Right renal pelvis (tissue), 4 donors: ENCODE measurements at regions not wholly inside any gene's neighbourhood (a gene's known extent, or its start where the extent isn't known, plus 50 kb on each side); places are given as distances from the start of the nearest gene placed in this dataset.
"Not testable (repeated sequence)": the region's sequence is repeated elsewhere in the genome, so short reads cannot be mapped to it uniquely, and the experiment has no call there.

Source experiments
- DNase-seq, 4 donors: peaks; one replicate each; pipeline ENCODE4 v3.0.0-alpha.2; 2013; ENCODE audit warnings: low read depth in 4 of 4, low spot score in 3 of 4, missing footprints in 1 of 4

DNA sequence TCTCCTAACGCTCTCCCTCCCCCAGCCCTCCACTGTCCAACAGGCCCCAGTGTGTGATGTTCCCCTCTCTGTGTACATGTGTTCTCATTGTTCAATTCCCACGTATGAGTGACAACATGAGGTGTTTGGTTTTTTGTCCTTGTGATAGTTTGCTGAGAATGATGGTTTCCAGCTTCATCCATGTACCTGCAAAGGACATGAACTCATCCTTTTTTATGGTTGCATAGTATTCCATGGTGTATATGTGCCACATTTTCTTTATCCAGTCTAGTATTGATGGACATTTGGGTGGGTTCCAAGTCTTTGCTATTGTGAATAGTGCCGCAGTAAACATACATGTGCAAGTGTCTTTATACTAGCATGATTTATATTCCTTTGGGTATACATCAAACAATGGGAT is 347.4 kb downstream of the MAGEE1 start:
- not testable (repeated sequence) for DNase-seq

DNA sequence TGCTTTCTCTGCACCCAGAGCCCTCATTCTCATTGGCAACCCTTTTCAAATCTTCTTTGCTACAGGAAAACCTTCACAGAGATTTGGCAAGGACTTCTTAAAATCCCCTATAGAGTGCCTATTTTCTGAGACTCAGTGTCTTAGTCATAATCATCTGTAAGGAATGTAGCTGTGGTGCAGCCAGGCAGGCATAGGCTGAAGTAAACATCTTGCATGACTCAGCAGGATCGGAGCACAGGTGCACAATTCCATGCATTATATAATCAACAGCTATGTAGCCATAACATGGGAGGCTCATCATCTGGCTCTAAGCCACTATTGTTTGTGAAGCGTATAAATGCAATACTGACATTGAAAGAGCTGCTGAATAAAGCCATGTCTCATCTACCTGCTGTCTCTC is 368.8 kb downstream of the MAGEE1 start:
- DNase-seq, result no peak

DNA sequence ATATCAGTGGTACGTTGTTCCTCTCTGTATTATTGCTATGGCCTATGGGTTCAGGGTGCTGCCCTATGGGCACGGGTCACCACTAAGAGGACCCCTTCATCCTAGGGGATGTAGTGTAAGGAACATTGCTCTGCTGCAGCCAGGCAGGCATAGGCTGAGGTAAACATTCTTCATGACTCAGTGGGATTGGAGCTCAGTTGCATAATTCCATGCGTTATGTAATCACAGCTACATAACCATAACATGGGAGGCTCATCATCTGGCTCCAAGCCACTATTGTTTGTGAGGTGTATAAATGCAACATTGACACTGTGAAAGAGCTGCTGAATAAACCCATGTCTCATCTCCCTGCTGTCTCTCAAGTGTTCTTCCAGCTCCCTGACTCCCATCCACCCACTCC is 375.2 kb downstream of the MAGEE1 start:
- no peak for DNase-seq

DNA sequence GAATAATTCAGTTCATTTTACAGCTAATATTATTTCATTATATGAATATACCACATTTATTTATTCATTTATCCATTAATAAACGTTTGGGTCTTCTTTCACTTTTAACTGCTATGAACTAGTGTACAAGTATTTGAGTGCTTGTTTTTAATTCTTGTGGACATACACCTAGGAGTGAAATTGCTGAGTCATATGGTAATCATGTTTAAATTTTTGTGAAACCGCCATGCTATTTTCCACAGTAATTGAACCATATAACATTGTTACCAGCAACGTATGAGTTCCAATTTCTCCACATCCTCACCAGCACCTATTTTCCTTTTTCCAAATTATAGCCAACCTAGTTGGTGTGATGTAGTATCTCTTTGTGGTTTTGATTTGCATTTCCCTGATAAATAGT is 388.2 kb downstream of the MAGEE1 start:
- no peak for DNase-seq

DNA sequence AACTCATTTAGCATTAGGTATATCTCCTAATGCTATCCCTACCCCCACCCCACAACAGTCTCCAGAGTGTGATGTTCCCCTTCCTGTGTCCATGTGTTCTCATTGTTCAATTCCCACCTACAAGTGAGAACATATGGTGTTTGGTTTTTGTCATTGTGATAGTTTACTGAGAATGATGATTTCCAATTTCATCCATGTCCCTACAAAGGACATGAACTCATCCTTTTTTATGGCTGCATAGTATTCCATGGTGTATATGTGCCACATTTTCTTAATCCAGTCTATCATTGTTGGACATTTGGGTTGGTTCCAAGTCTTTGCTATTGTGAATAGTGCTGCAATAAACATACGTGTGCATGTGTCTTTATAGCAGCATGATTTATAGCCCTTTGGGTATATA is 389.8 kb downstream of the MAGEE1 start:
- not testable (repeated sequence) for DNase-seq

DNA sequence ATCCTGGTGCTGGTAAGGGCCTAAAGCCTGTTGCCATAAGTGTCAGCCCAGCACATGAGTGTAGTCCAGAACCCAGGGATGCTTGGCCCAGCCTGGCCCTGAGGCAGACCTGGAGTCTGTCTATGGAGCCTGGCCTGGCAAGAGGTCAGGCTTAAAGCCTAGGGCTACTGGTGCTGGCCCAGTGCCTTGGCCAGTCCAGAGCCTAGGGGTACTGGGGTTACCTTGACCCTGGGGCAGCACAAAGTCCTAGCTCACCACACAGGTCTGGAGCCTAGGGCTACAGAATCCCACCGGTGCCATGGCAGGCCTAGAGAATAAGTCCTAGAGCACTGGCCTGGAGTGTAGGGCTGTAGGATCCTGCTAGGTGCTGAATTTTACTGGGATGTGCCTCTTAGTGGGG is 393.8 kb downstream of the MAGEE1 start:
- no peak for DNase-seq

DNA sequence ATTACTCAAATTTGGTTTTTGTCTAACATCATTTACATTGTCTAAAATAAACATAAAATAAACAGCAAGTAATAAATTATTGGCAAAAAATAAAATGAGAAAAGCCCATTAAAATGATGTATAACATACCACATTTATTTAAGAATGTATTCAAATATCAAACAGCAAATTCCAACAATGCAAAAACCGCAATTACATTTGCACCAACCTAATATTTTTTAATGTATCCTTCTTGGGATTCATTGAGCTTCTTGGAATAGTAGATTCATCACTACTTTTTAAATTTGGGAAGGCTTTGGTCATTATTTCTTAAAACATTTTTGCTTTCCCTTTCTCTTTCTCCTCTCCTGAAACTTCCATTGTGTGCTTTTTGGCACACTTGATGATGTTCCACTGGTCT is 400.2 kb downstream of the MAGEE1 start:
- no peak for DNase-seq

DNA sequence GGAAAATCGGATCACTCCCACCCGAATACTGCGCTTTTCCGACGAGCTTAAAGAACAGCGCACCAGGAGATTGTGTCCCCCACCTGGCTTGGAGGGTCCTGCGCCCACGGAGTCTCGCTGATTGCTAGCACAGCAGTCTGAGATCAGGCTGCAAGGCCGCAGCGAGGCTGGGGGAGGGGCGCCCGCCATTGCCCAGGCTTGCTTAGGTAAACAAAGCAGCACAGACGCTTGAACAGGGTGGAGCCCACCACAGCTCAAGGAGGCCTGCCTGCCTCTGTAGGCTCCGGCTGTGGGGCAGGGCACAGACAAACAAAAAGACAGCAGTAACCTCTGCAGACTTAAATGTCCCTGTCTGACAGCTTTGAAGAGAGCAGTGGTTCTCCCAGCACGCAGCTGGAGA is 413.4 kb downstream of the MAGEE1 start:
- DNase-seq, result not testable (repeated sequence)

DNA sequence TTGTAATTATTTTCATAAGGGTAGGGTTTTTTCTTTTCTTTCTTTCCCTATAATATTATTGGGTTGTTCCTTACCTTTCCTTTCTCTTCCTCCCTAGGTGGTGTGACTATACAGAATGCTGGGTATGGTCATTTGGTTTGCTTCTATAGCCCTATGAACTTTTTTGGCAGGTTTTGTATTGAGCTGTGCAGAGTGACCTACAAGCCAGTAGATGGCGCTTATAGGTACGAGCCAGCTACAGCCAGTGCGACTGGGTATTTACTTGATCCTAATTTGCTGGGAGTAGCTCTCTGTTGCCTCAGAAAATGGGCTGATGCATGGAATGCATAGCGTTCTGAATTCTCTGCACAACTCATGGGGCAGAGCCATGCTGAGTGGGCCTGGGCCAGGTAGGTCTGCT is 423.3 kb downstream of the MAGEE1 start:
- no peak for DNase-seq

DNA sequence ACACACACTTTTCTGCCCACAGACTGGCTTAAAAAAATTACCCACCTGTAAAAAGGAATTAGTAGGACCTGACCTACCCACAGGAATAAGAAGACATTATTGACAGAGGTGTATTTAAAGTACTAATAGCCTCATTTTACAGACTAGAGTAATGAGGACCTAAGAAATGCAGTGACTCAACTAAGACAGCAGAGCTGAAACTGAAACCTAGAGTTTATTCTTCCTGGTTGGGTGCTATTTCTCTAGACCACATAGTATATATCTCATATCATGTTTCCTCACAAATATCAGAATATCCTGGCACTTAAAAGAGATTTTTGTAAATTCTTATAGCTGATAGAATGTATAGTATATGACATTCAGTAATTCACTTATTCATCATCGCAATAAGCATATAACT is 435.0 kb downstream of the MAGEE1 start:
- DNase-seq, result no peak

DNA sequence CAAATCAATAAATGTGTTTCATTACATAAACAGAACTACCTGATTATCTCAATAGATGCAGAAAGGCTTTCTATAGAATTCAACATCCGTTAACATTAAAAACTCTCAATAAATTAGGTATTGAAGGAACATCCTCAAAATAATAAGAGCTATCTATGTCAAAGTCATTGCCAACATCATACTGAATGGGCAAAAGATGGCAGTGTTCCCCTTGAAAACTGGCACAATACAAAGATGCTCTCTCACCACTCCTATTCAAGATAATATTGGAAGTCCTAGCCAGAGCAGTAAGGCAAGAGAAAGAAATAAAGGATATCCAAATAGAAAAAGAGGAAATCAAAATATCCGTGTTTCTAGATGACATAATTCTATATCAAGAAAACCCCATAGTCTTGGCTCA is 466.4 kb downstream of the MAGEE1 start:
- no peak for DNase-seq

DNA sequence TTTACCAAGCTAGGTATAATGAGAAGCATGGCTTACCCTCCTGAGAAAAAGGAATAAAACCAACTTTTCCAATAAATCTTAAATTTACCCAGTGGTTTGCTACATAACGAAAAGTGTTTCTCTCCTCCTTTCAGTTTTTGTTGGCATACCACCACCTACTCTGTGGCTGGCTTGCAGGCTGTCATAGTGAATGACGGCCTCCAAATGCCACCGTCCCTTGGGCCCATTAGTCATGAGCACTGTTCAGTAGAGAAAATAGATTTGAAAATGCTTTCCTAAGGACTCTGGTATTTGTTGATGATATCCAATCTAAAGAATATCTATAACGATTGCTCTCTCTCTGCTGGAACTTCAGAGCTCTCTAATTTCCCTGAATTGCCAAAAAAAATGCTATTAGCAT is 488.3 kb downstream of the MAGEE1 start:
- DNase-seq, result no peak

DNA sequence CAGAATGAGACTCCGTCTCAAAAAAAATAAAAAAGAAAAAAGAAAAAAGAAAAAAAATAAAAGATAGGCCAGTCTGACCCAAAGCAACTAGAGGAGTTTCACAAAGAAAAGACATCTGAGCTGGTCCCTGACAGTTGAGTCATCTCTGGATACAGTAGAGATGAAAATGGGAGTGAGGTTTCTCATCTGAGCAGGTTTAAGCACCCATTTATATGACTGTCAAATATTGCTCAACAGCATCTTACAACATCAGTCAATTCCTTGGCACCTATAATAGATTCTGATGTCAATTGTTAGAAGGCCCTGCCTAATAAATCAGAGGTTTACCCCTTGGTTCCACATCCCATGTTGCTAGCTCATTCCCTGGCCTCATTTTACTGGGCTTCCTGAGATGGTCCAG is 490.5 kb downstream of the MAGEE1 start:
- no peak for DNase-seq

DNA sequence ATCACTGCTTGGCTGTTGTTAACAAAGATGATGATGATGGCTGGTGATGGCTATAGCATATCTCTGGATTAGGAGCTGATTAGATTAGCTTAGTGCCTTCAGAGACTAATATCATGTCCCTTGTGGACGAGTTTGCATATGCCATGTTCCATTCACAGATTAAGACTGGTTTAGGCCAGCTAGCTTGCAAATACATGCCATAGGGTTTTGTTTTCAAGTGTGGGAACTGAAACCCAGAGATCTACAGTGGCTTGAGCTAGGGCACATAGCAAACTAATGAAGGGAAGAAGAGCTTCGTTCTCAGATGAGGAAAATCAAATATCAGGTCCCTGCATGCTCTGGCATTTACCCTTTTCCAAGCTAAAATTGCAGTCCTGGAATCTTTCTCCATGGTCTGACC is 492.3 kb downstream of the MAGEE1 start:
- DNase-seq, result no peak

DNA sequence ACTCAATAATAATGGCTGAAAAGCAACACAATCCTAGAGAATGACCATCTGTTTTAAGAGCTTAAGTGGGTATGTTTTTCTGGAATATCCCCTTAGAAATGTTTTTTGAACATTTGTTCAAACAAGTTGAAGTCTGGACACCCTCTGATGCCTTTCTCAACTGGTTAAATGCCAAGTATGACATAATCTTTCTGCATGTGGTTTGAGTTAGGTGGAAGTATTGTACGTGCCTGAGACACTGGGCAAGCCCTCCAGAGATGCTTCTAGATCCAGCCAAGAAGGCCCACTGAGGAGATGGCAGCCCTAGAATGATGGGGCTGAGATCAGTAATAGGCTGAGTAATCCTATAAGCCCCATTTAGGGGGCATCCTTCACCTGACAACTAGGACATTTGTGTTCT is 493.1 kb downstream of the MAGEE1 start:
- DNase-seq, result no peak

DNA sequence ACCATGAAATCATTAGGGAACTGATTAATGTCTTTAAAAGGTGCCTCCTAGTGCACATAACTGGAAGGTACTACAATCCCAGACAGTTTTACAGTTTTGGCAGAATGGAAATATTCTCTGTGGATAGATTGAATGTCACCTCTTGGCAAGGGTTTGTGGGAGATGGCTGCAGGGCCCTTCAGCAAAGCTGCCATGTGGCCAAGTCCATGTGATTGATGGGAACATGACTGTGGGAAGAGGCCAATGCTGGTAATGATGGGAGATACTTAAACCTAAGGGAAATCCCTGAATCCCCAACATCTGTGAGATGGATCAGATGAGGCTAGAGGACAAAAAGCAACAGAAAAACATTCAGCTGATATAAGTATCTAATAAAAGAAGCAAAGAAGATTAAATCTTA is 493.7 kb downstream of the MAGEE1 start:
- DNase-seq, result no peak

DNA sequence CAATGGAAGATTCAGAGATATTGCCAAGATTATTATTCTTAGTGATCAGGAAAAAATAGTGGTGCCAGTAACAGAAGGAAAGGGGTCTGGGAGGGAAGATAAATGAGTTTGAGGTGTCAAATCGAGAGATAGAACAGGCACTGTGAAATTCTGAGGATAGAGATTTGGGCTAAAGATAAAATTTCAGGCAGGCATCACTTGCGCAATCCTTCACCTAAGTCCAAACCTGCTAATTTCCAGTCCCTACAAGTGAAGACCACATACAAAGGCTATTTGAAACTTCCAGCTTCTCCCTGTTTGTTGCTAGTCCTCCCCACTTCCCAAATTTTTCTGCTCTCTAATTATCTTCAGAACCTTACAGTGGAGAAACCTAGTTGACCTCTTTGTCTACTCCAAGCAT is 494.6 kb downstream of the MAGEE1 start:
- DNase-seq, result no peak

DNA sequence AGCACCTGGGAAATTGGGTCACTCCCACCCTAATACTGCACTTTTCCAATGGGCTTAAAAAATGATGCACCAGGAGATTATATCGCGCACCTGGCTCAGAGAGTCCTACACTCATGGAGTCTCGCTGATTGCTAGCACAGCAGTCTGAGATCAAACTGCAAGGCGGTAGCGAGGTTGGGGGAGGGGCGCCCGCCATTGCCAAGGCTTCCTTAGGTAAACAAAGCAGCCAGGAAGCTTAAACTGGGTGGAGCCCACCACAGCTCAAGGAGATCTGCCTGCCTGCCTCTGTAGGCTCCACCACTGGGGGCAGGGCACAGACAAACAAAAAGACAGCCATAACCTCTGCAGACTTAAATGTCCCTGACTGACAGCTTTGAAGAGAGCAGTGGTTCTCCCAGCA is 497.1 kb downstream of the MAGEE1 start:
- not testable (repeated sequence) for DNase-seq

DNA sequence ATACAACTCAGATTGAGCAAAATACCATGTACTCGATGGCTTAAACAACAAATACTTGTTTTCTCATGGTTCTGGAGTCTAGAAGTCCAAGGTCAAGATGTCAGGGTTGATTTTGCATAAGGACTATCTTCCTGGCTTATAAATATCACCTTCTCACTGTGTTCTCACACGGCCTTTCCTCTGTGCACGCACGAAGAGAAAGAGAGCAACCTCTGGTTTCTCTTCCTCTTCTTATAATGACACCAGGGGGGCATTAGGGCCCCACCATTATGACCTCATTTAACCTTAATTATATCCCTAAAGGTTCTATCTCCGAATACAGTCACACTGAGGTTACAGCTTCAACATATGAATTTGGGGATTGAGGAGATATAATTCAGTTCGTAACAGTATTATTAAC is 504.0 kb downstream of the MAGEE1 start:
- DNase-seq, result no peak

DNA sequence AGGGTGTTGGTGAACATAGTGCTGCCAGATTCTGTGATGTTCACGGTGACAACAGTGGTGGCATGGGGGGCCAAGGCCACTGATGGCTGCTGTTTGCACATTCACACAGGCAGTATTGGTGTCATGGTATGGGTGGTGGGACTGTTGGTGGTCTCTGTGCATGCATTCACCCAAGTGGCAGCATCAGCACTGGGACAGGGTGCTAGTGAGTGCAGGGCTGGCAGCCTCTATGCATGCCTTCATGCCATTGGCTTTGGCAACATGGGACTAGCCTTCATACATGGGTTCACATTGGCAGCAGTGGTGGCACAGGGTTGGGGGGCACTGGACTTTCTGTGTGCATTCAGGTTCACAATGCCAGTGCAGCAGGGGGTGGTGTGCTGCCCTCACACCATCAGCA is 489.7 kb upstream of the FGF16 start:
- no peak for DNase-seq

DNA sequence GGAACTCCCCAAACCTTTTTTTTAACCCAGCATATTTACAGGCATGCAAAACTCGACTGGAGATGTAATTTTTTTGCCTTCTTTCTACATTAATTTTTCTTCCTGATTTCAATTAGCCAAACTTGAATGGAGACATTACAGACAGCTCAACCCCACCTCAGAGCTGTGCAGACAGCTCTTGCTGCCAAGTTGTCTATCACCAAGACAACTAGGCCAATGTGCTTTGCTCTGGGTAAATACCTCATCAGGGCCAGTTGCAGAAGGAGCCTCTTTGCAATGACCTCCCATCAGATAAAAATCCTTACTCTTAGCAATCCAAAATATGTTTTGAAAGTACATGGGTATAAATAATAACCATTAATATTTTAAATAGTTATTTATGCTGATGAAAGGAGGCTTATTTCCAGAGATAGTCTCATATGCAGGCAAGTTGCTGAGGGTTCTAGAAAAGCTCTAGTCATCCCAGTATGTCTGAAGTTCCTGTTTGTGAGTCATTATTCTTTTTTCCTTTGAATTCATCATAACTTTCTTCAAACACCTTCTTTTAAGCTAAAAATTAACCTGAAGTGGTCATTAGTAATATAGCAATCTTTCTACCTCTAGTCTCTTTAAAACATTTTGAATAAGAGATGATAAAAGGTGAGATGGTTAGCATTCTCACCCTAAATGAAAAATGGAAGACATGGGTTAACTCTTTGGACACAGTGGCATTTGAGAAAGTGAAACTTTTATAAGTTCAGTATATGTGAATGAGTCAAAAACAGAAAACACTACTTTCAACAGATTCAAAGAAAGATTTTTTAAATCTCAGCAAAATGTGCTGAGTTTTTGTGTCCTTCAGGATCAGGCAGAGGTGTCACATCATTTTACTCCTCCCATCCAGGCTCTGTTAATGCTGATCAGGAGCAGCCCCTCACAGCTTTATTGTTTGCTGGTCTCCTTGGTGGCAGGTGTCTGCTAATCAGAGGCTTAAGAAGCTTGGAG is 475.5 kb upstream of the FGF16 start:
- DNase-seq, result no peak

DNA sequence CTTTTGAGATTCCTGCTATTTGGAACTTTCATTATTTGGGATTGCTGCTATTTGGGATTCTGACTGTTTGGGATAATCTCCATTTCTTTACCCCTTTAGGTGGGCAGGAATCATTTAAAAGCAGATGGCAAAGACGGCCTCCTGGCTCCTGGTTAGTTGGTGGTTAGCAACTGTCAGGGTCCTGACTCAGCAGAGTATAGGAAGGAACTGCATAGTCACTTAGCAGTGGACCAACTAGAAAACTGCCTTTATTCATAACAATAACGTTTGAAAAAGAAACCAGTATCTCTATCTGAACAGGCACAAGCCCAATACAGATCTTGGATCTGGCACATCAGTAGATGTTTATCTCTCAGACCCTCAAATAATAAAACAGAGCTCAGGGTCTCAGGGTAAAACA is 469.7 kb upstream of the FGF16 start:
- DNase-seq, result no peak

DNA sequence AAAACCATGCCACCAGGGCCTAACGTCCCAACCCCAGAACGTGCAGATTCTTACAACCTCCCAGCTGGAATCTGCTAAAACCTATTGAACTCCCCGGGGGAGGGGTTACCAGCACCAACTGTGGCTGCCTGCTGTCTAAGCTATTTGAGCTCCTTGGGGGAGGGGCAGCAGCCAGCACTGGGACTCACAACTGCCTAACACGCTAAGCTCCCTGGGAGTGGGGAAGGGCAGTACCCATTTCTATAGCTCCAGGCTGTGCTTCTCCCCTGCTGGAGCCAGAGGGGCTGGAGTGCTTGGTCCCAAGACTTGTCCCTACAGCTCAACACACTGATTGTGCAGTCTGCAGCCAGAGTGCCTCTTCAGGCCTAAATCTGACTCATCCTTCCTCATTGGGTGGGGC is 459.8 kb upstream of the FGF16 start:
- no peak for DNase-seq
